CD4-positive, alpha-beta T cell treated with Interleukin-4 for 1 hour (primary cell): ENCODE measurements at regions not wholly inside any gene's neighbourhood (a gene's known extent, or its start where the extent isn't known, plus 50 kb on each side); places are given as distances from the start of the nearest gene placed in this dataset.
"Not testable (repeated sequence)": the region's sequence is repeated elsewhere in the genome, so short reads cannot be mapped to it uniquely, and the experiment has no call there.

Experiments used
- DNase-seq, 2 donors: peaks; one replicate each; pipeline ENCODE4 v3.0.0-alpha.2; 2020 to 2022

DNA sequence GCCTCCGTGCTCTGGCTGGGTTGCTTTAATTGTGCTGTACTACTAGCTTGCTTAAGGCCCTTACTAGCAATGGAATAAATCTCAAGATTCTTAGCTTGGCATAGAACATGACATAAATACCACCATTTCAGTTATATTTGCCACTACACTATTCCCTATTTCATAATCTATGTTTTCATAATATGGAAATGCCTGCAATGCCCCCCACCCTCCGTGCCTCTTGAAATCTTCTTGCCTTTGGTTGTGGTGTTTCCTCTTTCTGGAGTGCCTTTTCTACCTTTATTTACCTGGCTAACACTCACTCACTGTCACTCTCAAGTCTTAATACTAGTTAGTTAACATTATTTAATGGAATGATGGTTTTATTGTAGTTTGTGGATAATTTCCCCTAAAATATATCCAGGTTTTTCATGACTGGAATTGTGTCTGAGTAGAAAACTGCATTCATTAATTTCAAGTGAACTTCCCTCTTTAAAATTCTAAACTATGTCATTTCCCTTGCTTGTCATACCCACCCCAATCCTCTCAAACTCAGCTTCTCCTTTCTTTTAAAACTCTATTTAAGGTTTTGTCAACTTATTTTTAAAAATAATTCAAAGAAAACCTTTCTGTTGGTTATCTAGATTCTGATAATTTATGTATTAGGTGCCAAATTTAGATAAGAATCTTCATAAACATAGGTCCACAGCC, 521.7 kb upstream of the DAB2 start:
- no peak for DNase-seq

DNA sequence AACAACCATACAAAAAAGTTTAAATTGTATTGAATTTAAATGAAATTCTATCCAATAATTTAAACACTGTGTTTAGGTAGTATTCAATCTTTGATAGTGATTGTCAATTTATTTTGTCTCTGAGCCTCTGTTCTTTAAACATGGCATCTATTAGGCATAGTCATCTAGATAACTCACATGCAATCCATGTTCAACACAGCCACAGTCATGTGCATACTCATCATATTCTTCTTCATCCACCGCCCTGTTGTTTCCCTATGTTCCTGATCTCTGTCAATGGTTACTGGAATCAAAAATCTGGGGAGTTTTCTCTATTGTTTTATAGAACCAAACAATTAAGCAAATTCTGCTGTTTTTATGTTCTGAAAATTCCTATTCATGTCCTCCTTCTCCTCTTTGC, 521.1 kb upstream of the DAB2 start:
- no peak for DNase-seq

DNA sequence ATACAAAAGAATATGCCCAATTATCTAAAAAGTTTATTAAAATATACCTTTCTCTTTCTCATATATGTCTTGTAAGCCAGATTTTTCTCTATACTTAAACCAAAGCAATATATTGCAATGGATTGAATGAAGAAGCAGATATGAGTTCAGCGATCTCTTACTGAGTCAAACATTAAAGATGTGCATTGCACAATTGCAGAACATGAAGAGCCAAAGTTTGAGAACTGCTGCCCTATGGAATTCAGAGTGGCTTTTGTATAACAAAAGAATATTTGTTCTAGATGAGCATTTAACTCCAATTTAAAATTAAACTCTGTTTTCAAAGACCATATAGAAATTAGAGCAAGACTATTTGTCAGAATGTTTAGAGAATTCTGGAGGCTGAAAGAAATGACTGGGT, 519.0 kb upstream of the DAB2 start:
- no peak for DNase-seq

DNA sequence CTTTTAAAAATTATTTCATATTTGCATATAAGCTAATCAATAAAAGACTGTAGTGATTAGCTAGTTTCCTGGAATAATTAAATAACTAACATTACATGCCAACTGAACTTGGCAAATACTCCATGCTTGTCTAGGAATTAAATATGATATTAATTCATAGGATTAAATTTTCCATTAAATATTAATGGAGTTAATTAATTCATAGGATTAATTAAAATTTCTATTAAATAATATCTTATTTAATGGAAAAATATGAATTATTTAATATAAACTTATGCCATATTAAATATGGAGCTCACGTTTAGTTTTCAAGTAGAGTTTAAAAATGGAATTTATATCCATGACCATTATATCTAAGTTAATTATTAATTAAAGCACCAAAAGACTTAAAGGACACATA, 517.8 kb upstream of the DAB2 start:
- DNase-seq = no peak

DNA sequence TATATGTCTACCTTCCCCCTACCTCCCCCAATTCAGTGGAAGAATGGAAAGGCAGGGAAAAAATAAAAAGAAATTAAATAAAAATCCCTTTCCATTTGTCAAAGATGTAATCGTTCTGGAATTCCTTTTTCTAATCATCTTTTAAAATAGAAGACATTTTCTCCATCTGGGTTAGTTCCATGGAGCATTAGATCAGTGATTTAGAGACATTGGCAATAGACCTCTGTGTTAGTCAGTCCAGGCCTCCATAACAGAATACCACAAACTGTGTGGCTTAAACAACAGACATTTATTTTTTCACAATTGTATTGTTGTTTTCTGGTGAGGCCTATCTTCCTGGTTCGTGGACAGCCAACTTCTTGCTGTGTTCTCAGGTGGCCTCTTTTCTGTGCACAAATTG, 516.6 kb upstream of the DAB2 start:
- no peak for DNase-seq

DNA sequence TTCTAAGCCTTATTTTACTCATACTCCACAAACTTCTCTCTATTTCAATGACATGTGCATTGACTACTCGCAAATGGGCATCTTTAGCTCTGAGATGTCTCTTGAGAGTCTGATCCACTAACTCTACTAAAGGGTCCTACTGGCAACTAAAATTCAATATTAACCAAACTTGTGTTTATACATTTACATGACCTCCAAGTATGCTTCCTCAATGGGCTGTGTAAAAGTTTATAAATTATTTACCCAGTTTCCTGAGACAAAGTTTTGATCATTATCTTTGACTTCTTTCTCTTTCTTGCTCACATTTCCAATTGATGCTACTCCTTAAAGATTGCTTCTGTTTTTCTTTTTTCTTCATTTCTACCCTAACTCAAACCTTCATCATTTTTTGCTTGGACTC, 510.1 kb upstream of the DAB2 start:
- no peak for DNase-seq

DNA sequence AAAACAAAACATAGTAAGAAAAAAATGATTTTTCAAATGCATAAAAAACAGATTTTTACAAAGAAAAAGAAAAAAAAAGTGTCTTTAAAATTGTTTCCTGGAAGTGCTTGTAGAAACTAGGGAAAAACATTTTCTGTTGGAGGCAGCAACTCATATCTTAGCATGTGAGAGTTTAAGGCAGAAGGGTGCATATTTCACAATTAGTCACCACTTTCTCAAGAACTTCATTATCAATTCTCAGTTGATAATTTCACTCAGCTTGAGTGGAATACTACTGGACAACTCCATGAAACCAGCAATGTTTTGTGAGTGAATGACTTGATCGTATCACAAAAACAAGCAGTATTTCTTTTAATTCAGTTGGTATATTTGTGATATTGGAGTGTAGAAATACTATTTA, 508.3 kb upstream of the DAB2 start:
- no peak for DNase-seq

DNA sequence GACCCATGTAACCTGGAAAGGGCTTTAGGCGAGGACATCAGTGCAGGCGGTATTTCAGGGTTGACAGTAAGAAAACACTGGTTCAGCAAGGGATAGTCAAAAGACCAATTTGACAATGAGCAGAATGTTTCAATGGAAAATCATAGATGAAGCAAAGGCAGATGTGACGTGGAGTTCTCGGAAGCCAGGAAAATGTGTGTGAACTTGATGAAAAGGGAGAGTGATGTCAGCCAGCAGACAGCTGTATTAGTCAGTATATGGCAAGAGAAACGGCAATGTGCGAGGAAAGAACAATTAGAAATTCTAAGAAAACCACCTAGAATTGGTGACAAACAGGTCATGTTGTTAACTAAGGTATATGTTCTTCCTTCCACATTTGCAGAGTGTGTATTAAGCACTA, 503.9 kb upstream of the DAB2 start:
- DNase-seq = no peak

DNA sequence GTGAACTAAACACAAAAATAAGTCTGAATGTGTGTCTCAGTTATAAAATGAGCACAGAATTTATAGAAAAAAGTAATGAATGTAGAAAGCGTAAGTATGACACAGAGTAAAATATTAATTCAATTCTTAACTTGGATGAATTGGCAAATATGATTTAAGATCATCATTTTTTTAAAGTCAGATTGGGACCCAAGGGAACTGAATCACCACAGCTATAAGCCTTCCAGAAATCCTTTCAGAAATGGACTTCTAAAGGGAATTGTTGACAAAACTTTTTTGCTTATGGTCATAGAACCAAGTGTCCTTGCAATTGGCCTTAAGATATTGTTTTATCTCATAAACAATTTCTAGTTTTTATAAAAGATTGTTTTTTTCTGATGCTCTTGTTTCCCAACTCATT, 495.1 kb upstream of the DAB2 start:
- no peak for DNase-seq

DNA sequence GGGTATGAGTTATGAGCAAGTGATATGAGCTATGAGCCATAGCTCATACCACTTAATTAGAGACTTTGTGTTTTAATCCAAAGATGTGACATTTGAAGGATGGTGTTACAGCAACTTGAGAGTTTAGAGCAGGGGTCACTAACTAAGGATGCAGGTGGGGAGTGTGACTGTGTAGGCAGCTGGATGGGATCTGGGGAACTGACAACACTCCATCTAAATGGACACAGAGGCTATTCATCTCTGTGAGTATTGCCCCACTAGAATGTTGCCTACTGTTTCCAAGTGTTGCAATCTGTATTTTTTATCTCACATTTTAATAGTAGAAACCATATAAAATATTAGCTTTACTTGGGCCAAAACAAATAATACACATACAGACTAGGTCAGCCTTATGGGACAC, 488.1 kb upstream of the DAB2 start:
- DNase-seq = no peak

DNA sequence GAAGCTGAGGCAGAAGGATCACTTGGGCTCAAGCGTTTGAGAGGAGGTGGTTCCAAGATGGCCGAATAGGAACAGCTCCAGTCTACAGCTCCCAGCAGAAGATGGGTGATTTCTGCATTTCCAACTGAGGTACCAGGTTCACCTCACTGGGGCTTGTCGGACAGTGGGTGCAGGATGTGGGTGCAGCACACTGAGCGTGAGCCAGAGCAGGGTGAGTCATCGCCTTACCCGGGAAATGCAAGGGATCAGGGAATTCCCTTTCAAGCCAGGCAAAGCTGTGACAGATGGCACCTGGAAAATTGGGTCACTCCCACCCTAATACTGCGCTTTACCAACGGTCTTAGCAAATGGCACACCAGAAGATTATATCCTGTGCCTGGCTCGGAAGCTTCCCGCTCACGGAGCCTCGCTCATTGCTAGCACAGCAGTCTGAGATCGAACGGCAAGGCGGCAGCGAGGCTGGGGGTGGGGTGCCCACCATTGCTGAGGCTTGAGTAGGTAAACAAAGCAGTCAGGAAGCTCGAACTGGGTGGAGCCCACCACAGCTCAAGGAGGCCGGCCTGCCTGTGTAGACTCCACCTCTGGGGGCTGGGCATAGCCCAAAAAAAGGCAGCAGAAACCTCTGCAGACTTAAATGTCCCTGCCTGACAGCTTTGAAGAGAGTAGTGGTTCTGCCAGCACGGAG, 482.6 kb upstream of the DAB2 start:
- DNase-seq = not testable (repeated sequence)

DNA sequence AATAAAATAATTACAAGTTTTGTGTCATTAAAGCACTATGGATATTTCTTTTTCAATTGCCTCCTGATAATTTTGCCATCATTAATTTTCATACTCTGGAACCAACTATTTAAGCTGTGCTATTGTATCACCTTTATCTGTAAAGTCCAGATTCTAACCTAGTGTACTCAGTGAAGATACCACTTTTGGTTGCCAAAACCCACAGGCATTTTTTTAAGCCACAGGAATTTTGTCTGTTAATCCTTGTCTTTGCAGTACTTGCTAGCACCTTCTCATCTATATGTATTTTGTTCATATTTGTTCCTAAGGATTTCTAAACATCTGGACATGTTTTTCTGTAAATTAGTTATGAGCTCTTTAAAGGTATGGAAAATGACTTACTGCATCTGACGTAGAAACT, 481.4 kb upstream of the DAB2 start:
- no peak for DNase-seq

DNA sequence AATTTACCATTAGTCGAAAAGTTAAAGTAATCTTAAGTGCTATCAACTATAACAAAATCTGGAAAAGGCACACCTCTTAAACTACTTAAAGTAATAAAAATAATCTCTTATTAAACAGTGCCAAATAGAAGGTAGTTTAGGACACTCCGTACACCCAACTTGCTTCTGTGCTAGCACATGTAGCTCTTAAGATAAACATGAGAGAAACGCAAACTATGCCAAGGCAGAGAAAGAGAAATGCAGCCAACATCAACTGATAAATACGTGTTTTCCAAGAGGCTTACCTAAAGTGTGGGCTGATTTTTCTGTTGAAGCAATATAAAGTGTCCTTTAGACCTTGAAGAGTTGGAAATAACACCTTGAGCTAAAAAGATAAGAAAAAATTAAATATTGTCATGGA, 480.6 kb upstream of the DAB2 start:
- DNase-seq = no peak

DNA sequence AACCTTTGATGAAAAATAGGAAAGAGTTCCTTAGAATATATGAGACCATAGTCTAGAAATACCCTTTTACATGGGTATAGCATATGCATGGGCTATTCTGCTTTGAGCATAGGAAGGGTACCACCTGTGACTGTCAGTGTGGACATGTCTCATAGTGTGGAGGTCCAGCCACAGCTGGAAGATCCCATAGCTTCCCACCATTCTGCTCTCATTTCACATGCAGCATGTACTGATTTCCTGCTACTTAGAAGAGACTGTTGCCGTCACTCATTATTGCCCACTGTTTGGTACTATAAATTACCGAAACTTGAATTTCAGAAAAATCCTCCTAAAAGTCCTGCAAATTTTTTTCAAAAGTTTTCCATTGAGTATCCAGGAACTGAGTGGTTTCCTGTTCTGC, 477.8 kb upstream of the DAB2 start:
- DNase-seq = no peak

DNA sequence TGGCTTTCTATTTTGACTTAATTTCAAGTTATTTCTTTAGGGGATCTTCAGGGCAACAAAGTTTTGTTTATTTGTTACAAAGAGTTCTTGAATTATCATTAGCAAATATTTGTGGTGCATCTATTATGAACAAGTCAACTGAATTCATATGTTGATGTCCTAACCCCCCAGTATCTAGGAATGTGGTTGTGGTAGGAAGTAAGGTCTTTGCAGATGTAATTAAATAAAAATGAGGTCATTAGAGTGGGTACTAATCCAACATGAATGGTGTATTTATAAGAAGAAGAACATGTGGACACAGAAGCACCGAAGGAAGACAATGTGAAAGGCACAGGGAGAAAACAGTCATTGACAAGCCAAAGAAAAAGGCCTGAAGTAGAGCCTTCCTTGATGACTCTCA, 474.0 kb upstream of the DAB2 start:
- DNase-seq = no peak

DNA sequence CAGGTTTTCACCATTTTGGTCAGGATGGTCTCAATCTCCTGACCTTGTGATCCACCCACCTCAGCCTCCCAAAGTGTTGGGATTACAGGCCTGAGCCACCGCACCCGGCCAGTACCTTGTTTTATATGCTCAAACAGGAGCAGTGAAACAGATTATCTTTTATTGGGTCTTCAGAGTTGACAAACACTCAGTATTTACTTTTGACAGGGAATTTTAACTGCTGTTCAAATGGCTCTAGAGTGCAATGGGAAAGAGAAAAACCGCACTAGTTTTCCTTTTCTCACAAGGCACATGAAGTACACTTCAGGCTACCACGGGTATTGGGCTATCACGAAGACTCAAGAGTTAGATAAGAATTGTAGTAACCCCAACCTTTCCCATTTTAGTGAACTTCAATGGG, 471.9 kb upstream of the DAB2 start:
- no peak for DNase-seq

DNA sequence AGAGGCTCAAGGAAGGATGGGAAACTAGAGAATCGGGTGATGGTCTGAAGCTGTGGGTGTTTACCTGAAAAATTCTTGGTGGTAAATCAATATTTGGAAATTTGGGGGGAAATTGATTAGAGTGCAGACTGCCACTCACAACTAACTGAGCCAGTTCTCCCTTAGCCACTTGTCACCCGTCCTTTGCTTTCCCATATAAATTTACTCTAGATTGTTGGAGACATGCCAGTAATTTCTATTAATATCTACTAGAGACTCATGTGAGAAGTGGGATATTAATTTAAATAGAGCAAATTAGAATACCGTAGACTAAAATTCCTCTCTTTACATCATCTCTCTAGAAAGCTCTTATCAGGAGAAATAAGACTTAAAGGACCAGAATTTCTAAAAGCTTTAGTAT, 471.3 kb upstream of the DAB2 start:
- DNase-seq = no peak

DNA sequence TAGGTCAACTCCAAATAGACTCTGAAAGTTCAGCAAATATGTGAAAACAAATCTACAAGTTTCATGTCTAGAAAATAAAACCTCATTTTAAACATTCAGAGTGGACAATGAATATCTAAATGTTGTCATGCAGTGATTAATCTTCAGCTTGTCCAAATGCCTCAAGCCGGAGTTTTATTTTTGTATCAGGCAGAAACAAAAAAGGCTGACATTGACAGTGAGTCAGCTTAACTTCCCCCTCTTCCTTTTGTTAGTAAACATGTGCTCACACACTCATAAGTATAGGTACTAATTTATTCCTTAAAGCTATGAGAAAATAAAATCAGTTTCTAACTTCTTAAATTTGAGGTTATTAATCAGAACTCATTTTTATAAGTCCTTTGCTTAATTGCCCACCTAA, 467.9 kb upstream of the DAB2 start:
- no peak for DNase-seq

DNA sequence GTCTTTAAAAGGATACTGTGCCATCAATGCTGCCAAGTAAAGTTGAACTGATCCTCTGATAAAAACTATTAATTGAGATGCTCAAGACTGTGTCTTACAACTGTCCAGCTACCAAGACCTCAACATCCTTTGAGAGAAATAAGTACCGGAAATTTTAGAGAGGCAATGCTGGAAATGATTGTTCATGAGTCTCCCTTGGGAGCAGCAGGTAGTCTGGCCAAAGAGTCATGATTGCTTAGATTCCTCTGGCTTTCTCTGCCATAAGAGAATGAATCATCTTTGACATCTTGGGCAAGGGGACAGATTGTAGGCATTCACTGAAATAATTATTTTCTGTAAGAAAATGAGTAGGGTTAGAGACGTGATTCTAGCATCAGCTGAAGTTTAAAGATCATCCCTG, 466.6 kb upstream of the DAB2 start:
- no peak for DNase-seq

DNA sequence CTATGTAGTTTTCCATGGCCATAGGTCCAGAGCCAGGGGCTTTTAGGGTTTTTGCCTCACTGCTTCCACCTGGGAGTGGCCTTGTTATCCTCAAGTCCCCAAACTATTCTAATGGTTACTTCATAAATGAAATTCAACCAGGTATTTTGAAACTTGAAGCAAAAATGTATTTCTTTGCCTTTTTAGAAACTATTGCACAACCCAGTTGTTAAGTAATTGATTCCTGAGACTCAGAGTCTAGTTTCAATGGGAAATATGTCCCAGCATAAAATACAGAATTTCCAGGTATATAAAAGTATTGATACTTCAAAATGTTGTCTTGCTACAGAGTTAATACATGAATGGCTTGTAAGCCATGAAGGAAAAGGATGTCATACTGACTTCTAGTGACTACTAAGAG, 456.2 kb upstream of the DAB2 start:
- no peak for DNase-seq

DNA sequence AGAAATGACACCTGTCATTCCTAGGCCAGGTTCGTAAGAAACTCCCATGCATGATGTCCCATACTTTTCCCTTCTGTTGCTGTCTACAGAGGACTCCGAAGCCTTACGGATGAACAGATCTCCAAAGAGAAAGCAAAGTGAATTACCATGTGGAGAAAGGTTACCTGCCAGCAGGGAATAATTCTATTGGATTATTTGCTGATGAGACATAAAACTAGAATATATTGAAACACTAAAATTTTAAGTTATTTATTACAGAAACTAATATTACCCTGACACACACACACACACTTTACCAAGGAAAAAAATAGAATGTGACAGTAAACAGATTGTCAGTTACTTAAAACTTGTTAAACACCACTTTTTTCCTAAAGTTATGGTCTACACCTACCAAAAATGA, 452.7 kb upstream of the DAB2 start:
- no peak for DNase-seq

DNA sequence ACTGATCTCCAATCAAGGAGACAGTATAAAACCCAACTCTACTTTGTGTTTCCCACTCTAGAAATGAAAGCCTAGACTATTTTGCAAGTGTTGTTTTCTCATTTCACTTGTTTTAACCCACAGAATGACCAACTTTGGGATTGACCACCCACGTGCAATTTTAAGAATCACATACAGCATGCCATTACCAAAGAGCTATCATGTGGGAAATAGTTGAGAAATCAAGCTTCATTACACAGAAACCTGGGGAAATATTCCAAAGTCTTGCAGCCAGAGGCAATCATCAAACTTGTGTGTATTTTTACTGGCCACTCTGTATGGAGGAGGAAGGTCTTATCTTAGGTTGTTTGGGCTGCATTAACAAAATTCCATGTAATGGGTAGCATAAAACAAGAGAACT, 451.4 kb upstream of the DAB2 start:
- no peak for DNase-seq

DNA sequence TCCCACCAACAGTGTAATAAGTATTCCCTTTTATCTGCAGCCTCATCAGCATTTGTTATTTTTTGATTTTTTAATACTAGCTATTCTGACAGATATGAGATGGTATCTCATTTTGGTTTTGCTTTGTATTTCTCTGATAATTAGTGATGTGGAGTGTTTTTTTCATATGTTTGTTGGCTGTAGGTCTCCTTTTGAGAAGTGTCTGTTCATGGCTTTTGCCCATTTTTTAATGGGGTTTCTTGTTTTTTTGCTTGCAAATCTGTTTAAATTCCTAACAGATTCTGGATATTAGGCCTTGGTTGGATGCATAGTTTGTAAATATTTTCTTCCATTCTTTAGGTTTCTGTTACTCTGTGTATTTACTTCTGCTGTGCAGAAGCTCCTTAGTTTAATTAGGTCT, 445.4 kb upstream of the DAB2 start:
- no peak for DNase-seq

DNA sequence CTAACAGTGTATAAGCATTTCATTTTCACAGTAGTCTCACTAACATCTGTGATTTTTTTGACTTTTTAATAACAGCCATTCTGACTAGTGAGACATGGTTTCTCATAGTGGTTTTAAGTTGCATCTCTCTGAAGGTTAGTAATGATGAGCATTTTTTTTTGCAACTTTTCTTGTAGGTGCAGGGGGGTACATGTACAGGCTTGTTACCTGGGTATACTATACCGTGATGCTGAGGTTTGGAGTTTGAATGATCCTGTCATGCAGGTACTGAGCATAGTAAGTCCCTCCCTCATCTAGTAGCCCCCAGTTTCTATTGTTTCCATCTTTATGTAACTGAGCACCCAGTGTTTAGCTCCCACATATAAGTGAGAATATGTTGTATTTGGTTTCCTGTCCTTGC, 444.6 kb upstream of the DAB2 start:
- DNase-seq = no peak

DNA sequence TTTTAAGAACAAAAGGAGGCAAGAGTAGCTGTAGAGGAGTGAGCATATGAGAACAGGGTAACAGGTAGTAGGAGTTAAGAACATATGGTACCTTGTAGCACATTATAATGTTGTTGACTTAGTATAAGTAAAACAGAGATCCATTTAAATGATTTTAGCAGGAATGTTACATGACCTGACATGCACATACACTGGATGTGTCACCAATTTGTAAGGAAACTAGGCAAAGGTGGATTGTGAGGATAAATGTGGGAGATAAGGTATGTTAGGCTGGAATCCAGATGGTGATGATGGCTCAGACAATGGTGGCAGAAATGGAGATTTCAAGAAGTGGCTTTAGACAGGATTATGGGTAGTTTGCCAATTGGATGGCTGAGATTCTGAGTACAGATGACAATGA, 443.1 kb upstream of the DAB2 start:
- no peak for DNase-seq
